ENCODE measurements at regions not wholly inside any gene's neighbourhood (a gene's known extent, or its start where the extent isn't known, plus 50 kb on each side); places are given as distances from the start of the nearest gene placed in this dataset.

- DNase-seq (ENCODE audit: low spot score) = no peak
Observed at GRCh38 chr4:83851261-83852084, 315.6 kb downstream of the GPAT3 start.

GRCh38 chr4:83850435-83850834, 314.5 kb downstream of the GPAT3 start:
- DNase-seq (ENCODE audit: low spot score) = no peak

DNA sequence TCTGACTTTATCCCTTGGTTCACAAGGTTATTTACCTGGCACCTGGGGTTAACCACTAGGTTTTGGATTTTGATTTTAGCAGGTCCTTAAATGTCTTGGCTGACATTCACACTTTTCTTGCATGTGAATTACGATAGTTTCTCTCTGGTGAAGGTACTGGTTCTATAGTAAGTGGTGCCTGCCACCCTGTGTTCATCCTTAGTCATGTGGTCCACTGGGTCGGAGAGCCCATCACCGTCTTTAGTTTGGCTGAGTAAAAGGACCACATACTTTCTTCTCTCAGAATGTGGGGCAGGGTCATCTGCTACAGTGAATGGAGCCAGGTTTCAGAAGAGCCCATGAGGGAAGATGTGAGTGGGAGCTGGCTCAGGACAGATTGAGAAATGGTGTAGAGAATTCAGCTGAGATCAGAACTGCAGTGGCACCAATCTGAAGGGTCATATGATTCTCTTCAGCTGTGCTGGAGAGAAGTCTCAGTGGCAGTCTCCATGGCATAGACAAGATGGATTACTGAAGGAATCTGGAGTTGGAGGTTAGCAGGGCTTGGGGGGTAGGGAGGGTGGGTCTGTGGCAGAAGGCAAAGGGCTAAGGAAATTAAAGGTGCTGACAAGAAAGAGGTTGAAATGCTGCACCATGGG, 310.4 kb downstream of the GPAT3 start:
- no peak for DNase-seq (ENCODE audit: low spot score)

DNA sequence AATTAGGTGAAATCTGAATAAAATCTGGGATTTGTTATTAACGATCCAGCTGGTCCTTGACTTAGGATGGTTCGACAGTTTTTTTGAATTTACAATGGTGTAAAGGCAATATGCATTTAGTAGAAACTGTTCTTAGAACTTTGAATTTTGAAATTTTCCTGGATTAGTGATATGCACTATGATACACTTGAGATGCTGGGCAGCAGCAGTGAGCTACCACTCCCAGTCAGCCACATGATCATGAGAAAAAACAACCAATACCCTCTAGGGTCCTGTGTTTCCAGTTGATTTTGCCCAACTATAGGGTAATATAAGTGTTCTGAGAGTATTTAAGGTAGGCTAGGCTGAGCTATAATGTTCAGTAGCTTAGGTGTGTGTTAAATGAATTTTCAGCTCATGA, 303.7 kb downstream of the GPAT3 start:
- DNase-seq (ENCODE audit: low spot score) = no peak

DNA sequence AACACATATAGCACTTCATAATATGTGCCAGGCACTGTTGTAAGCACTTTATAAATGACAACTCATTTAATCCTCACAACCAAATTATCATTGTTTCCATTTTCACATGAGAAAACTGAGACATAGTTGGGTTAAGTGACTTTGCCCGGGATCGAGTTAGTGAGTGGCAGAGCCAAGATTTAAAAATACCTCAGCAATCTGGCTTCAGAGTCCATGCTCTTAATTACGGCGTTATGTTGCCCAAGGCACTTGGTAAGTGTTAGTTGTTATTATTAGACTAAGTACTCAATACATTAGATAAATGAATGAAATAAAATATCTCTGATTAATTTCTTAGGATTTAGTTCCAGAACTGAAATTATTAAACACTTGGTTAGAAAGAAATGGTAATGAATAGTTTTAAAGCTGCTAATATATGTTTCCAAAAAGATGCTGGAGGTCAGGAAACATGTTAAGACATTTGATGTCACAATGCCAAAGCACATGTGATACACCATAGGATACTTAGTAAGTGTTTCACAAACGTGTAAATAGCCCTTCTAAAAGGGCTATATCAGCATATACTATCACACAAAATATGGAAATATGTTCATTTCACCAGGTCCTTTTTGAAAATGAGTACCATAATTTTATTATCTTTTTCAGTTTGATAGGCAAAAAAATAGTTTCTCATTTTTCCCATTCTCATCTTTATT, 301.9 kb downstream of the GPAT3 start:
- DNase-seq (ENCODE audit: low spot score) = no peak

DNA sequence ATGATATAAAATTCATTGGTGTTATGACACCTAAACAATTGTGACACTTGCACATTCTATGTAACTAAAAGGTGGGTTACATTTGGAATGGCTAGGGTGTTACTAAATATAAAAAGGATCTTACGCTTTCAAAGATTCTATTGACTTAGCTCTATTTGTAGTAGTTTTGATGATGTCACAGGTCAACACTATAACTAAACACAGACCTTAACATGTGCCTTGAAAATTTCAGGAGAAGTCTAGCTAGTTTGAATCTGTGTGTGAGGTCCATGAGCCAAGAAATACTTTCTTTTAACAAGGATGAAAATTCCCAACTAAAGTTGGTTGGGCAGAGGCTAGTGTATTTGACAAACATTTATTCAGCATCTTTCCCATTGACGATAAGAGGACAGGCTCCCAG, 298.0 kb downstream of the GPAT3 start:
- no peak for DNase-seq (ENCODE audit: low spot score)

DNA sequence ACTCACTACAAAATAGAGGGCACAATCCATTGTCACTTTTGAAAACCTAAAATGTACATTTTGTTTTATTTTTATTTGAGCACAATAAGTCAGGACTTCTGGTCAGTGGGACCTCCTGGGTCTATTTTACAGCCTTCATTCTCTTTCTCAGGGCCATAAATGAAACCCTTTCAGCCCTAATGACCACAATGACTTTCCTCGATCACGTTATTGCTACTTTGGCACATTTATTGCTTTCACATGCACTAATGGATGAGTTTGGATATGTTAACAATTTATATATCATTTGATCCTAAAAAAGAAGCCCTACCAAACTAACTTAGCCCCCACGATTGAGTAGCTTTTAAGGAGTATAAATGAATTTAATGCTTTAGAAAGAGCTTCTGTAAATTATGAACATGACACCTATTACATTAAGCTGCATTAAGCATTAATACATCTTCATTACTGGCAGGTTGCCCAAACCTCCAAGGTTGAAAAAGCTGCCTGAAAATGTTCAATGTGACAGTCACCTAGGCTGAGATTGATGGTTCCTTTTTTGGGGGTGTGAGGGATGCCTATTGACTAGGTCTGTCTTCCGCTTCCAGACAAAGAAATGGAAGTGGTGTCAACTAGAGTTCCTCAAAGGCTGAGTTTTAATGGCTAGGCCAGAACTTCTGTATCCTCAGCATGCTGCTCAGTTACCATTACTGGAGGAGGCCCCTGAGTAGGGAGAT, 296.4 kb downstream of the GPAT3 start:
- DNase-seq (ENCODE audit: low spot score) = no peak

GRCh38 chr4:83831588-83831987, 295.7 kb downstream of the GPAT3 start:
- DNase-seq (ENCODE audit: low spot score) = no peak

- DNase-seq (ENCODE audit: low spot score) = no peak
Observed at GRCh38 chr4:83830138-83830888, 294.4 kb downstream of the GPAT3 start.

- no peak for DNase-seq (ENCODE audit: low spot score)
Observed at GRCh38 chr4:83828601-83829000, 292.7 kb downstream of the GPAT3 start.

- no peak for DNase-seq (ENCODE audit: low spot score)
Observed at GRCh38 chr4:83821493-83821892, 285.6 kb downstream of the GPAT3 start.

- DNase-seq (ENCODE audit: low spot score) = no peak
Observed at GRCh38 chr4:83819582-83819981, 283.7 kb downstream of the GPAT3 start.

- no peak for DNase-seq (ENCODE audit: low spot score)
Observed at GRCh38 chr4:83810428-83810827, 274.5 kb downstream of the GPAT3 start.

DNA sequence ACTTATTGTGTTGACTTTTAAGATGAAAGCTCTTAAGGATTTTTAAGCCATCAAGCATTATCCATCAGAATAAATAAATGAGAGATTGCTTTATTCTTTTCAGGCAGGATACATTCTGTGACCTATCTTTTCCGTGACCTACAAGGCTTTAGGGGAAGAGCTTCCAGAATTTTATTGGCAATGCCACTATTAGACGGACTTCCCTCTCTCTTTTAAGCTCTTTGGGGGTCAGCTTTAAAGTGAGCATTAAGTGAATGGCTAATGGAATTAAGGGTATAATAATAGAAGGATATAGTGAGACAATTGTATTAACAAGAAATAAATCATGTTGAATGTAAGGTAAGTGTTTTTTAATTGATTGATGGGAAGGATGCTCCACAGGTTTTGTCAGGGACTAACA, 273.7 kb downstream of the GPAT3 start:
- DNase-seq (ENCODE audit: low spot score) = no peak

DNA sequence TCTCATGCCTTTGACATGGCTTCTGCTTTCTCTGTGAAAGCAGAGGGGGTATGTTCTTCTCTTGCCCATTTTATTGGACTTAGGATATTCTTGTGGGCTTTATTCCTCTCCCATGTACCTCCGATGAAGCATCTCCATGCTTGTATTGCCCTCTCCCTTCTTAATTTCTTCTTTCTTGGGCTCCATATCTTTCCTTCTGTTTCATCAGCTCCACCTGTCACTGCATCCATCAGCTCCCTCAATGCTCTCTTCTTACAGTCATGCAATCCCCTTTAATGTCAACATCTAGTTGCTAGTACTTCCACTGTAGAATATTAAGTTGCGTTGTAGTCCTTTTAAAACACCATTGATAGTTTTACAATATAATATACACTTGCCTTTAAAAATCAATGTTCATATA, 257.6 kb downstream of the GPAT3 start:
- no peak for DNase-seq (ENCODE audit: low spot score)

GRCh38 chr4:83785891-83786290, 250.0 kb downstream of the GPAT3 start:
- no peak for DNase-seq (ENCODE audit: low spot score)

- DNase-seq (ENCODE audit: low spot score) = no peak
Observed at GRCh38 chr4:83783215-83783614, 247.3 kb downstream of the GPAT3 start.

GRCh38 chr4:83782591-83782990, 246.7 kb downstream of the GPAT3 start:
- DNase-seq (ENCODE audit: low spot score) = no peak

DNA sequence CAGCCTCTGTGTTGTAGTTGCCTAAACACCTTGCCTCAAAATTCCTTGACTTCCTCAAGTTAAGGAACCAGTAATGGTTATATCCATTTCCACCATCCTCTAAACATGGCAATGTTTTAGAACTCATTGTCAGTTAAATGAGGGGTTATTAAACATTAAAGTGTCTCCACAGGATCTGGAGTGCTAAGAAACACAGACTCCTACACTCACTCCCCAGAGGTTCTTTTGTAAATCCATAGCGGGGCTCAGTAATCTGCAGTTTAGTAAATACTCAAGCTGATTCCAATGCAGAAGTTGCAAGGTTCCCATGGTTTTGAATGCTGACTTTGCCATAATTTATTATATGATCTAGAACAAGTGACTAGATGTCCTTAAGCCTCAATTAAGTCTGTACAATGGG, 245.5 kb downstream of the GPAT3 start:
- no peak for DNase-seq (ENCODE audit: low spot score)

DNA sequence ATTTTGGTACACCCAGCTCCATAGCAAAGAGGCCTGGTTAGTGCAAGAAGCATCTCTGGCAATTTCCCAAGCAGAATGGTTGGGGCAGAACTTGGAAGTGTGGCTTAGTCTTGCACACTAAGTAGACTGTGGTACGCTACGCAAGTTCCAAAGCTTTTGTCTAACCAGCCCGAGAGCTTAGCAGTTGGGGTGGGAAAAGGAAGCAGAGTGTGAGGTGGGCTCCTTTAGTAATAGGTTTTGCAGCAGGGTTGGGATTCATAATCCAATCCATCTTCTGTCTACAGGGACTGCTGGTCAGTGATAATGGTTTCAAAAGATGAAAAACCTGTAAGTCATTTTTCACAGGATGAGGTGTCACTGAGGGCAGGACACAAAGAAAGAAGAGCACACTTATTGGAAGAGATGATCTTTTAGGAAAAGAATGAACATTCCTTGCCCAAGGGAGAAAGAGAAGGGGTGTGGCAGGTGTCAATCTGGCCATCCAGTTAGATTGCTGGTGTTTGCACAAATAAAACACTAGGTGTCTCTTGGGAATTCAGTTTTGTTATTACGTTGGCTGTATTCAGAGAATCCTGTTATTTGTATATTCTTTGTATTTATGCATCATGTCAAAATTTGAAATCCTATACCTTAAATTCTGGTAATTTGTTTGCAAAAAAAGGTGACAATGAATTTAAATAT, 244.3 kb downstream of the GPAT3 start:
- no peak for DNase-seq (ENCODE audit: low spot score)
